DND-41 (cell line): ENCODE measurements at regions not wholly inside any gene's neighbourhood (a gene's known extent, or its start where the extent isn't known, plus 50 kb on each side); places are given as distances from the start of the nearest gene placed in this dataset.

ENCODE experiments used
- ATAC-seq: fragments of 200-7000 bp; cut with Tn5 transposase; 3 replicates; pipeline ENCODE4 v1.9.1; 2021; ENCODE audit warnings: low read depth; ENCODE audit not compliant: insufficient read depth
- DNase-seq: peaks from one replicate; pipeline ENCODE4 v3.0.0-alpha.2; 2020
- H2AFZ ChIP-seq: 2 replicates; pipeline ENCODE4 v1.6.0; 2012; ENCODE audit warnings: low read depth, low read length
- H3K27ac ChIP-seq: 2 replicates; pipeline ENCODE4 v1.5.1; 2012; ENCODE audit warnings: low read length, inconsistent platforms
- H3K27me3 ChIP-seq: fragments of 200-600 bp; sonication (generic); 2 replicates; pipeline ENCODE4 v1.6.0; 2012; ENCODE audit warnings: low read length, mild to moderate bottlenecking, inconsistent platforms; ENCODE audit not compliant: insufficient read depth, poor library complexity
- H3K36me3 ChIP-seq: 2 replicates; pipeline ENCODE4 v1.5.1; 2012; ENCODE audit warnings: low read length, inconsistent platforms; ENCODE audit not compliant: insufficient read depth
- H3K4me1 ChIP-seq: 2 replicates; pipeline ENCODE4 v1.5.1; 2012; ENCODE audit warnings: mild to moderate bottlenecking, low read length; ENCODE audit not compliant: insufficient read depth
- H3K4me2 ChIP-seq: 2 replicates; pipeline ENCODE4 v1.6.0; 2012; ENCODE audit warnings: mild to moderate bottlenecking, moderate library complexity, low read length, inconsistent platforms; ENCODE audit not compliant: insufficient read depth
- H3K4me3 ChIP-seq, 2 experiments: fragments of 200-600 bp in 1 of 2; shearing (Covaris generic) in 1 of 2; 2 replicates each; pipeline ENCODE4 v1.5.1; 2012 to 2016; ENCODE audit warnings: inconsistent platforms in 2 of 2, low read length in 2 of 2, mild to moderate bottlenecking in 2 of 2, low read depth in 1 of 2, moderate library complexity in 1 of 2
- H3K79me2 ChIP-seq: 2 replicates; pipeline ENCODE4 v1.6.0; 2012; ENCODE audit warnings: low read length, inconsistent platforms; ENCODE audit not compliant: insufficient read depth
- H3K9ac ChIP-seq: 2 replicates; pipeline ENCODE4 v1.6.0; 2012; ENCODE audit warnings: low read depth, mild to moderate bottlenecking, inconsistent platforms, low read length, moderate library complexity
- H3K9me3 ChIP-seq: 2 replicates; pipeline ENCODE4 v1.5.1; 2012; ENCODE audit warnings: low read length, moderate library complexity, mild to moderate bottlenecking, inconsistent platforms; ENCODE audit not compliant: insufficient read depth, severe bottlenecking
- H4K20me1 ChIP-seq: 2 replicates; pipeline ENCODE4 v1.6.0; 2012; ENCODE audit warnings: low read length; ENCODE audit not compliant: insufficient read depth
- CTCF ChIP-seq: IDR thresholded peaks from 2 replicates; pipeline ENCODE4 v1.5.1; 2012; ENCODE audit warnings: borderline replicate concordance, low read length, moderate library complexity, mild to moderate bottlenecking; ENCODE audit not compliant: poor library complexity, severe bottlenecking; ENCODE audit errors: extremely low read depth
- EZH2 ChIP-seq: IDR thresholded peaks from 3 replicates; pipeline ENCODE4 v1.6.1; 2012; ENCODE audit warnings: borderline replicate concordance, low read depth, mild to moderate bottlenecking, moderate library complexity, low read length, inconsistent platforms; ENCODE audit not compliant: severe bottlenecking

GRCh38 chr1:239635276-239635675, 248.9 kb downstream of the CHRM3 start:
- Histone ChIP-seq H3K9me3 (no peaks in the 10 kb centered on the region), H3K79me2 (no peaks in the 10 kb centered on the region), H3K4me2 (no peak overlapping the region), H3K9ac (no peak overlapping the region), H3K36me3 (no peaks in the 10 kb centered on the region), H2AFZ (no peak overlapping the region), H4K20me1 (no peaks in the 10 kb centered on the region), H3K4me3 (no peak overlapping the region), H3K27me3 (no peaks in the 10 kb centered on the region), H3K27ac (no peak overlapping the region), H3K4me1 (no peaks in the 10 kb centered on the region)
- TF ChIP-seq EZH2 (no peak), CTCF (no peak)
- DNase-seq (no peak), ATAC-seq (no peak)

GRCh38 chr1:239636347-239636746, 250.0 kb downstream of the CHRM3 start:
- Histone ChIP-seq H3K4me3 (no peak overlapping the region), H3K4me2 (no peak overlapping the region), H3K27ac (no peak overlapping the region), H3K9me3 (no peaks in the 10 kb centered on the region), H3K27me3 (no peaks in the 10 kb centered on the region), H3K9ac (no peak overlapping the region), H3K79me2 (no peaks in the 10 kb centered on the region), H2AFZ (no peak overlapping the region), H4K20me1 (no peaks in the 10 kb centered on the region), H3K4me1 (no peaks in the 10 kb centered on the region), H3K36me3 (no peaks in the 10 kb centered on the region)
- no peak for ATAC-seq
- DNase-seq, result no peak
- TF ChIP-seq EZH2 (no peak), CTCF (no peak)

- no peak overlapping the region for H3K9ac ChIP-seq
Measured at GRCh38 chr1:239644604-239645003, 258.2 kb downstream of the CHRM3 start.

More at GRCh38 chr1:239644604-239645003, 258.2 kb downstream of the CHRM3 start:
- no peaks in the 10 kb centered on the region for H3K4me1 ChIP-seq
- H3K9me3 ChIP-seq, result peaks cover 2% of the 10 kb centered on the region
- H3K27me3 ChIP-seq, result no peaks in the 10 kb centered on the region
- ATAC-seq (no peak), DNase-seq (no peak)
- TF ChIP-seq EZH2, result no peak
- TF ChIP-seq CTCF, result no peak
- no peak overlapping the region for H3K4me3 ChIP-seq
- H3K27ac ChIP-seq, result no peak overlapping the region
- no peak overlapping the region for H2AFZ ChIP-seq
- H3K79me2 ChIP-seq, result no peaks in the 10 kb centered on the region
- H3K36me3 ChIP-seq, result no peaks in the 10 kb centered on the region
- no peaks in the 10 kb centered on the region for H4K20me1 ChIP-seq
- no peak overlapping the region for H3K4me2 ChIP-seq
